K562 (cell line): ENCODE measurements at regions not wholly inside any gene's neighbourhood (a gene's known extent, or its start where the extent isn't known, plus 50 kb on each side); places are given as distances from the start of the nearest gene placed in this dataset.

ENCODE experiments used
- ARNT ChIP-seq, 2 experiments: fragments of 450-650 bp; IDR thresholded peaks; 2 replicates each; pipeline ENCODE4 v1.6.1; 2016; ENCODE audit warnings: mild to moderate bottlenecking in 1 of 2
- BRF1 ChIP-seq: IDR thresholded peaks from 3 replicates; pipeline ENCODE4 v1.6.1; 2011; ENCODE audit warnings: borderline replicate concordance, mild to moderate bottlenecking; ENCODE audit not compliant: insufficient read length; ENCODE audit errors: extremely low read depth
- HNRNPH1 ChIP-seq: fragments of 200-400 bp; formaldehyde crosslinking; optimal IDR thresholded peaks from 2 replicates; pipeline ENCODE3; 2017; ENCODE audit warnings: low read depth, mild to moderate bottlenecking, low read length, moderate library complexity
- RFX5 ChIP-seq: IDR thresholded peaks from 2 replicates; pipeline ENCODE4 v1.6.1; 2011; ENCODE audit warnings: low read depth, mild to moderate bottlenecking, improper control_type of control experiment, low read length
- SRSF9 ChIP-seq: fragments of 200-400 bp; formaldehyde crosslinking; IDR thresholded peaks from 2 replicates; pipeline ENCODE4 v1.6.1; 2017; ENCODE audit warnings: low read depth, low read length, borderline replicate concordance
- TRIM28 ChIP-seq: fragments of 450-650 bp; IDR thresholded peaks from 2 replicates; pipeline ENCODE4 v1.6.1; 2017
- ZFP30 ChIP-seq: fragments of 250-450 bp; sonication (Bioruptor Pico); IDR thresholded peaks from 2 replicates; pipeline ENCODE4 v1.8.0; 2022; ENCODE audit warnings: moderate library complexity, mild to moderate bottlenecking, inconsistent platforms, borderline replicate concordance
- ZNF23 ChIP-seq: fragments of 250-450 bp; sonication (Bioruptor Pico); IDR thresholded peaks from 2 replicates; pipeline ENCODE4 v1.4.0; 2020; ENCODE audit warnings: mild to moderate bottlenecking
- ZZZ3 ChIP-seq: fragments of 450-650 bp; IDR thresholded peaks from 2 replicates; pipeline ENCODE4 v1.6.1; 2016; ENCODE audit warnings: antibody characterized with exemption, mild to moderate bottlenecking, moderate library complexity
- TF ChIP-seq, protein P1 (sequence below), 3 experiments: IDR thresholded peaks in 2 of 3; conservative IDR thresholded peaks in 1 of 3; 2 replicates each; pipeline ENCODE4 v1.5.1; 2011 to 2012; ENCODE audit warnings: low read length in 3 of 3, mild to moderate bottlenecking in 3 of 3, control low read depth in 2 of 3, improper control_type of control experiment in 1 of 3, inconsistent platforms in 1 of 3, low read depth in 1 of 3, mixed read lengths in 1 of 3, moderate library complexity in 1 of 3; ENCODE audit not compliant: insufficient read depth in 2 of 3
- TF ChIP-seq, protein P2 (sequence below): sonication (generic); formaldehyde crosslinking; IDR thresholded peaks from 2 replicates; pipeline ENCODE4 v1.5.0; 2020; ENCODE audit warnings: missing genetic modification reagents
- TF ChIP-seq, protein P3 (sequence below), 2 experiments: fragments of 450-650 bp; formaldehyde crosslinking in 1 of 2; IDR thresholded peaks; 2 replicates each; pipeline versions ENCODE4 v1.4.0 to v1.6.1; 2014 to 2020; ENCODE audit warnings: mild to moderate bottlenecking in 2 of 2, borderline replicate concordance in 1 of 2, low read depth in 1 of 2
- TF ChIP-seq, protein P4 (sequence below): fragments of 450-650 bp; formaldehyde crosslinking; IDR thresholded peaks from 2 replicates; pipeline ENCODE4 v1.4.0; 2020; ENCODE audit warnings: mild to moderate bottlenecking, moderate library complexity

DNA sequence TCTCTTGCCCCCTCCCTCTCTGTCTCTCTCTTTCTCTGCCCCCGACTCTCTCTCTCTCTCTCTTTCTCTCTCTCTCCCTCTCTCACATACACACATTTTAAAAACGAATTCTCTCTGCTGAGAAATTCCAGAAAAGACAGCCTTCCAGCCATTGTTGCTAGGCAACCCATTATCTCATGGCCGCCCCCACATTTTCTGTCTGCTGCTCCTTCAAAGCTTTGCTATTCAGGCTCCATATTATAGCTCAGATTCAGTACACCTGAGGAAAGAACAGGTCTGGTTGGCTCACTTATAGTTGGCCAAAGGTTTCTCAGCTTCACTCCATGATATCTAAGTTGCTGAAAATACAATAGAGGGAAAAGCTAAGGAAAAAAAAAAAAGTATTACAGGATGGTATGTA, 174.4 kb upstream of the RADX start:
- TF ChIP-seq ZNF23, result no peak
- TF ChIP-seq, protein P1, sequence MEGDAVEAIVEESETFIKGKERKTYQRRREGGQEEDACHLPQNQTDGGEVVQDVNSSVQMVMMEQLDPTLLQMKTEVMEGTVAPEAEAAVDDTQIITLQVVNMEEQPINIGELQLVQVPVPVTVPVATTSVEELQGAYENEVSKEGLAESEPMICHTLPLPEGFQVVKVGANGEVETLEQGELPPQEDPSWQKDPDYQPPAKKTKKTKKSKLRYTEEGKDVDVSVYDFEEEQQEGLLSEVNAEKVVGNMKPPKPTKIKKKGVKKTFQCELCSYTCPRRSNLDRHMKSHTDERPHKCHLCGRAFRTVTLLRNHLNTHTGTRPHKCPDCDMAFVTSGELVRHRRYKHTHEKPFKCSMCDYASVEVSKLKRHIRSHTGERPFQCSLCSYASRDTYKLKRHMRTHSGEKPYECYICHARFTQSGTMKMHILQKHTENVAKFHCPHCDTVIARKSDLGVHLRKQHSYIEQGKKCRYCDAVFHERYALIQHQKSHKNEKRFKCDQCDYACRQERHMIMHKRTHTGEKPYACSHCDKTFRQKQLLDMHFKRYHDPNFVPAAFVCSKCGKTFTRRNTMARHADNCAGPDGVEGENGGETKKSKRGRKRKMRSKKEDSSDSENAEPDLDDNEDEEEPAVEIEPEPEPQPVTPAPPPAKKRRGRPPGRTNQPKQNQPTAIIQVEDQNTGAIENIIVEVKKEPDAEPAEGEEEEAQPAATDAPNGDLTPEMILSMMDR (IDR thresholded peaks at IDR 0.05 in 2 of 3, conservative IDR thresholded peaks at IDR 0.05 in 1 of 3; ENCODE audit: insufficient read depth in 2 of 3, low read depth in 1 of 3, low read length in 3 of 3), result no peak
- no peak for TF ChIP-seq ARNT (IDR thresholded peaks at IDR 0.05)
- no peak for TF ChIP-seq ZFP30
- no peak for TF ChIP-seq ZZZ3
- no peak for TF ChIP-seq RFX5
- TF ChIP-seq, protein P2, sequence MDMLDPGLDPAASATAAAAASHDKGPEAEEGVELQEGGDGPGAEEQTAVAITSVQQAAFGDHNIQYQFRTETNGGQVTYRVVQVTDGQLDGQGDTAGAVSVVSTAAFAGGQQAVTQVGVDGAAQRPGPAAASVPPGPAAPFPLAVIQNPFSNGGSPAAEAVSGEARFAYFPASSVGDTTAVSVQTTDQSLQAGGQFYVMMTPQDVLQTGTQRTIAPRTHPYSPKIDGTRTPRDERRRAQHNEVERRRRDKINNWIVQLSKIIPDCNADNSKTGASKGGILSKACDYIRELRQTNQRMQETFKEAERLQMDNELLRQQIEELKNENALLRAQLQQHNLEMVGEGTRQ (CRISPR knock-in tag), result no peak
- no peak for TF ChIP-seq TRIM28
- TF ChIP-seq, protein P3, sequence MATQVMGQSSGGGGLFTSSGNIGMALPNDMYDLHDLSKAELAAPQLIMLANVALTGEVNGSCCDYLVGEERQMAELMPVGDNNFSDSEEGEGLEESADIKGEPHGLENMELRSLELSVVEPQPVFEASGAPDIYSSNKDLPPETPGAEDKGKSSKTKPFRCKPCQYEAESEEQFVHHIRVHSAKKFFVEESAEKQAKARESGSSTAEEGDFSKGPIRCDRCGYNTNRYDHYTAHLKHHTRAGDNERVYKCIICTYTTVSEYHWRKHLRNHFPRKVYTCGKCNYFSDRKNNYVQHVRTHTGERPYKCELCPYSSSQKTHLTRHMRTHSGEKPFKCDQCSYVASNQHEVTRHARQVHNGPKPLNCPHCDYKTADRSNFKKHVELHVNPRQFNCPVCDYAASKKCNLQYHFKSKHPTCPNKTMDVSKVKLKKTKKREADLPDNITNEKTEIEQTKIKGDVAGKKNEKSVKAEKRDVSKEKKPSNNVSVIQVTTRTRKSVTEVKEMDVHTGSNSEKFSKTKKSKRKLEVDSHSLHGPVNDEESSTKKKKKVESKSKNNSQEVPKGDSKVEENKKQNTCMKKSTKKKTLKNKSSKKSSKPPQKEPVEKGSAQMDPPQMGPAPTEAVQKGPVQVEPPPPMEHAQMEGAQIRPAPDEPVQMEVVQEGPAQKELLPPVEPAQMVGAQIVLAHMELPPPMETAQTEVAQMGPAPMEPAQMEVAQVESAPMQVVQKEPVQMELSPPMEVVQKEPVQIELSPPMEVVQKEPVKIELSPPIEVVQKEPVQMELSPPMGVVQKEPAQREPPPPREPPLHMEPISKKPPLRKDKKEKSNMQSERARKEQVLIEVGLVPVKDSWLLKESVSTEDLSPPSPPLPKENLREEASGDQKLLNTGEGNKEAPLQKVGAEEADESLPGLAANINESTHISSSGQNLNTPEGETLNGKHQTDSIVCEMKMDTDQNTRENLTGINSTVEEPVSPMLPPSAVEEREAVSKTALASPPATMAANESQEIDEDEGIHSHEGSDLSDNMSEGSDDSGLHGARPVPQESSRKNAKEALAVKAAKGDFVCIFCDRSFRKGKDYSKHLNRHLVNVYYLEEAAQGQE (IDR thresholded peaks at IDR 0.05; ENCODE audit: borderline replicate concordance), result no peak
- TF ChIP-seq, protein P3 (CRISPR knock-in tag; IDR thresholded peaks at IDR 0.05; ENCODE audit: low read depth), result no peak
- TF ChIP-seq, protein P4, sequence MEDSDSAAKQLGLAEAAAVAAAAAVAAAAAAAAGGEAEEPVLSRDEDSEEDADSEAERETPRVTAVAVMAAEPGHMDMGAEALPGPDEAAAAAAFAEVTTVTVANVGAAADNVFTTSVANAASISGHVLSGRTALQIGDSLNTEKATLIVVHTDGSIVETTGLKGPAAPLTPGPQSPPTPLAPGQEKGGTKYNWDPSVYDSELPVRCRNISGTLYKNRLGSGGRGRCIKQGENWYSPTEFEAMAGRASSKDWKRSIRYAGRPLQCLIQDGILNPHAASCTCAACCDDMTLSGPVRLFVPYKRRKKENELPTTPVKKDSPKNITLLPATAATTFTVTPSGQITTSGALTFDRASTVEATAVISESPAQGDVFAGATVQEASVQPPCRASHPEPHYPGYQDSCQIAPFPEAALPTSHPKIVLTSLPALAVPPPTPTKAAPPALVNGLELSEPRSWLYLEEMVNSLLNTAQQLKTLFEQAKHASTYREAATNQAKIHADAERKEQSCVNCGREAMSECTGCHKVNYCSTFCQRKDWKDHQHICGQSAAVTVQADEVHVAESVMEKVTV (CRISPR knock-in tag), result no peak
- TF ChIP-seq HNRNPH1, result no peak
- TF ChIP-seq SRSF9, result no peak
- TF ChIP-seq BRF1, result no peak
